ENCODE measurements at regions not wholly inside any gene's neighbourhood (a gene's known extent, or its start where the extent isn't known, plus 50 kb on each side); places are given as distances from the start of the nearest gene placed in this dataset.

DNA sequence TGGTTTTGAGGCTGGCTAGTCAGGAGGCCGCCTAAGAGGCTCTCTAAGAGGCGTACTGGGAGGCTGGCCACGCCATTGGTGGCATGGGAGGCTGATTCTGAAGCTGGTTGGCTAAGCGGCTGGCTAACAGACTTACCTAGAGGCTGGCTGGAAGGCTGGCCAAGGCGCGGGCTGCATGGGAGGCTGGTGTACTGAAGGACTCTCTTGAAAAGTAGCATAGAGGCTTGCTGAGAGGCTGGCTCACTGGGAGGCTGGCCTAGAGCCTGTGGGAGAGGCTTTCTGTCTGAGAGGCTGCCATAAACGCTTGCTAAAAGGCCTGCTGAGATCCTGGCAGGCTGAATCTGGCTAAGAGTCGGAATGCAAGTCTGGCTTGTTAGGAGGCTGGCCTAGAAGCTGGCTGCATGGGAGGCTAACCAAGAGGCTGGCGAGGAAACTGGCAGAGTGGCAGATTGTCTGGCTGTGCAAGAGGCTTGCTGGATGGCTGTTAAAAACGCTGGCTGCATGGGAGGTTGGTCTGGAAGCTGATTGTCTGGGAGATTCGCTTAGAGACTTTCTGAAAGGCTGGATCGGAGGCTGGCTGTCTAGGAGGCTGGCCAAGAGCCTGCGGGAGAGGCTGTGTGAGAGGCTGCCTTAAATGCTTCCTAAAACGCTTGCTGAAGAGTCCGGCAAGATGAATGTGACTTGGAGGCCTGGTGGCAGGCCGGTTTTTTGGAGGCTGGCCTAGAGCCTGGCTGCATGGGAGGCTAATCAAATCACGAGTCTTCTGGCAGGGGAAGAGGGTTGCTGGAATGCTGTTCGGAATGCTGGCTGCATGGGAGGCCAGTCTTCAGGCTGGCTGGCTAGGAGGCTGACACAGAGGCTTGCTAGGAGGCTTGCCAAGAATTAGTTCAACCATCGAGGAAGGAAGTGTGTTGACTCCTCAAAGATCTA is 134.2 kb downstream of the OR13A1 start:
- in situ Hi-C loops (cut with MboI; ENCODE audit: low pct_ligation_motif_present in 1 of 4, low pct_unique_long_range_greater_than_20kb in 1 of 4, low sequenced_read_pairs in 3 of 4) (no loop called here), intact Hi-C loops (cut with DNase I; ENCODE audit: low total_unique reads) (no loop called here)
- H3K9me3 ChIP-seq: no peaks in the 10 kb centered on the region
- no peak for DNase-seq
- TF ChIP-seq, protein P1, sequence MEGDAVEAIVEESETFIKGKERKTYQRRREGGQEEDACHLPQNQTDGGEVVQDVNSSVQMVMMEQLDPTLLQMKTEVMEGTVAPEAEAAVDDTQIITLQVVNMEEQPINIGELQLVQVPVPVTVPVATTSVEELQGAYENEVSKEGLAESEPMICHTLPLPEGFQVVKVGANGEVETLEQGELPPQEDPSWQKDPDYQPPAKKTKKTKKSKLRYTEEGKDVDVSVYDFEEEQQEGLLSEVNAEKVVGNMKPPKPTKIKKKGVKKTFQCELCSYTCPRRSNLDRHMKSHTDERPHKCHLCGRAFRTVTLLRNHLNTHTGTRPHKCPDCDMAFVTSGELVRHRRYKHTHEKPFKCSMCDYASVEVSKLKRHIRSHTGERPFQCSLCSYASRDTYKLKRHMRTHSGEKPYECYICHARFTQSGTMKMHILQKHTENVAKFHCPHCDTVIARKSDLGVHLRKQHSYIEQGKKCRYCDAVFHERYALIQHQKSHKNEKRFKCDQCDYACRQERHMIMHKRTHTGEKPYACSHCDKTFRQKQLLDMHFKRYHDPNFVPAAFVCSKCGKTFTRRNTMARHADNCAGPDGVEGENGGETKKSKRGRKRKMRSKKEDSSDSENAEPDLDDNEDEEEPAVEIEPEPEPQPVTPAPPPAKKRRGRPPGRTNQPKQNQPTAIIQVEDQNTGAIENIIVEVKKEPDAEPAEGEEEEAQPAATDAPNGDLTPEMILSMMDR (IDR thresholded peaks at IDR 0.05): no peak
- no peak for TF ChIP-seq EP300 (IDR thresholded peaks at IDR 0.05; ENCODE audit: low read depth)
- no peak for TF ChIP-seq POLR2AphosphoS5 (IDR thresholded peaks at IDR 0.05)
- no peak for TF ChIP-seq POLR2A (IDR thresholded peaks at IDR 0.05)
- H3K36me3 ChIP-seq: no peaks in the 10 kb centered on the region
- WGBS, 2 donors (ENCODE audit: low coverage in 1 of 2): 46 to 83% methylated on average over 5 to 19 of the region's 19 CpGs
- H3K4me1 ChIP-seq: no peaks in the 10 kb centered on the region
- no peaks in the 10 kb centered on the region for H3K27me3 ChIP-seq
- H3K27ac ChIP-seq: no peak overlapping the region
- H3K4me3 ChIP-seq: no peak overlapping the region

DNA sequence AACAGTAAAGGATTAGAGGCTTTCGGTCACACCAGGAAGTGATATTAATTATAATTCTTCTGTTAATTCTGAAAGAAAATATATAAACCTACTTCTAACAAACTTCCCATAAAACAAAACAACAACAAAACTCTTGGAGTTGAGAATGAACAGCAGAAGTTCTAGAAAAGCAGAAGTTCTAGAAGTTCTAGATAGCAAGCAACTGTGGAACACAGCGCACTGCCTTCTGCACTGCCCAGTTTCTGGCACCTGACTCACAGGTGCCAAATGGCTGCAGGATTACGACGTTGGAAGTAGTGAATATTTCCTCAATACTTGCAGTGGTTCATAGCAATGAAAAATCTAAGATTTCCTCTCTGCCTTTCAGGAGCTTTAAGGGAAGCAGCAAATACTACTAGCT is 132.2 kb downstream of the OR13A1 start:
- H3K9me3 ChIP-seq: no peaks in the 10 kb centered on the region
- no peak for DNase-seq
- no peak overlapping the region for H3K4me3 ChIP-seq
- 69 to 75% methylated on average over 4 of the region's 4 CpGs for WGBS, 2 donors (ENCODE audit: low coverage in 1 of 2)
- H3K27me3 ChIP-seq: no peaks in the 10 kb centered on the region
- TF ChIP-seq EP300 (IDR thresholded peaks at IDR 0.05; ENCODE audit: low read depth) (no peak), POLR2AphosphoS5 (IDR thresholded peaks at IDR 0.05) (no peak)
- no peaks in the 10 kb centered on the region for H3K4me1 ChIP-seq
- in situ Hi-C loops (cut with MboI; ENCODE audit: low pct_ligation_motif_present in 1 of 4, low pct_unique_long_range_greater_than_20kb in 1 of 4, low sequenced_read_pairs in 3 of 4) (no loop called here), intact Hi-C loops (cut with DNase I; ENCODE audit: low total_unique reads) (no loop called here)
- no peaks in the 10 kb centered on the region for H3K36me3 ChIP-seq
- H3K27ac ChIP-seq: no peak overlapping the region

DNA sequence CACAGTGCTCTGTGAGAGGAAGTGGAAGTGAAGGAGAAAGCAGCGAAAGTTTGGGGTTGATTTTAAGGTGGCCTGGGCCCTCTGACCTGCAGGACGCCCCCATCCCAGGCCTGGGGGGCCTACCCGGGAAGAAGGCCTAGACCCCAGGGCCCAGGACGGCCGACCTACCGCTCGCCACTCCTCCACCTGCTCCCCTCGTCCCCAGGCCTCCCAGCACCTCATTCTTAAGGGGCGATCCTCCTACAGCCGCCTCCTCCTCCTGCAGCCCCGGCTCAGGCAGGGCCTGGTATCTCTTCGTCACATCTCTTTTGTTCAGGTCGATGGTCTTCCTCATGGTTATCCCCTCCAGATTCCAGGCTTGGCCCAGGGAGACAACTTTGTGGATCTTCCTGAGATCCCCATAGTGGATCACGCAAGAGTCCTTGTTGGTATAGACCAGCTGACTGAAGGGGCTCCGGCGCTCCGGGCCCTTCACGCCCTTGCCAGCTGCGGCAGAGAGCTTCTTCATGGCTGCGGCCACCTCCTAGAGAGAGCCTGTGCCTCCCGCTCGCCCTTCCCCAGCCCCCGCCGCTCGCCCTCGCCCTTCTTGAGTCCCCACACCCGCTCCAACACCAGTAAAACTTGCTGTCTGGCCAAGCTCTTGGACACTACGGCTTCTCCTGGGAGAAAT is 117.5 kb downstream of the OR13A1 start:
- no peak overlapping the region for H3K4me3 ChIP-seq
- H3K4me1 ChIP-seq: no peaks in the 10 kb centered on the region
- TF ChIP-seq POLR2A (IDR thresholded peaks at IDR 0.05) (no peak), EP300 (IDR thresholded peaks at IDR 0.05; ENCODE audit: low read depth) (no peak), POLR2AphosphoS5 (IDR thresholded peaks at IDR 0.05) (no peak)
- TF ChIP-seq, protein P1 (IDR thresholded peaks at IDR 0.05): no peak
- no peaks in the 10 kb centered on the region for H3K36me3 ChIP-seq
- no peak for DNase-seq
- H3K27ac ChIP-seq: no peak overlapping the region
- H3K27me3 ChIP-seq: peaks cover 8% of the 10 kb centered on the region
- intact Hi-C loops (cut with DNase I; ENCODE audit: low total_unique reads) (no loop called here), in situ Hi-C loops (cut with MboI; ENCODE audit: low pct_ligation_motif_present in 1 of 4, low pct_unique_long_range_greater_than_20kb in 1 of 4, low sequenced_read_pairs in 3 of 4) (no loop called here)
- 82 to 90% methylated on average over 6 to 28 of the region's 28 CpGs for WGBS, 2 donors (ENCODE audit: low coverage in 1 of 2)
- no peaks in the 10 kb centered on the region for H3K9me3 ChIP-seq

DNA sequence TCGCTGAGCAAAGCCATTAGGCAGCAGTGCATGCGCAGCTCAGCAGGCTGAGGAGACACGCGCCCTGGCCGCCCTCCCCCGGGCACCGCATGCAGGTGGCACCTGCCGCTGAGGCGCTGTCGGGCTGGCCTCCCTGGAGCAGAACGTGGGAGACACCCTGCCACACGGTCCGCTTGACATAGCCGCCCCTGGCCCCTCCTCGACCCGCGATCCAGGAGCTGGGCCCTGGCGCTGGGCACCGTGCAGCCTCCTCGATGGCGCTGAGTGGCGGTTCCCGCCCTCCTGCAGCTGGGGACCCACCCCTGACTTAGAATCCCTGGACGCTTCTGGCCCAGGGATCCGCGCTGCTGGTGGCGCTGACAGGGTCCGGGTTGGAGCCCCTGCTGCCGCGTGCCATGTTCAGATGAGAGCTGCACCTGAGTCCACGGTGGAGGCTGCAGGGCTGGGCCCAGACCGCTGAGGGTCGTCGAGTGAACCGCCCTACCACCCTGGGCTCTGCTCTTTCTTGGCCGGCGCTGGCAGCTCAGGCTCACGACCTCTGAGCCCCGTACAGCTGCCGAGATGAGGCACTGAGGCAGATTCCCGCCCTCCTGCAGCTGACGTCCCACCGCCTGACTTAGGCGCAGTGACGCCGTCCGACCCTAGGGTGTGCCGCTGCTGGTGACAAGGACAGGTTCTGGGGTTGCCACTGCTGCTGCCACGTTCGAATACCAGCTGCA is 116.8 kb downstream of the OR13A1 start:
- no peak for DNase-seq
- intact Hi-C loops (cut with DNase I; ENCODE audit: low total_unique reads) (no loop called here), in situ Hi-C loops (cut with MboI; ENCODE audit: low pct_ligation_motif_present in 1 of 4, low pct_unique_long_range_greater_than_20kb in 1 of 4, low sequenced_read_pairs in 3 of 4) (no loop called here)
- Histone ChIP-seq H3K27ac (no peak overlapping the region), H3K27me3 (peaks cover 8% of the 10 kb centered on the region), H3K4me1 (no peaks in the 10 kb centered on the region), H3K9me3 (no peaks in the 10 kb centered on the region), H3K36me3 (no peaks in the 10 kb centered on the region), H3K4me3 (no peak overlapping the region)
- 83% methylated on average over 5 to 41 of the region's 50 CpGs for WGBS, 2 donors (ENCODE audit: low coverage in 1 of 2)
- TF ChIP-seq POLR2AphosphoS5 (IDR thresholded peaks at IDR 0.05) (no peak), POLR2A (IDR thresholded peaks at IDR 0.05) (no peak), EP300 (IDR thresholded peaks at IDR 0.05; ENCODE audit: low read depth) (no peak)
- TF ChIP-seq, protein P1 (IDR thresholded peaks at IDR 0.05): no peak
